Tibial nerve (tissue), 4 donors: ENCODE measurements at regions not wholly inside any gene's neighbourhood (a gene's known extent, or its start where the extent isn't known, plus 50 kb on each side); places are given as distances from the start of the nearest gene placed in this dataset.

ENCODE experiments used
- EP300 ChIP-seq, 2 donors: sonication (generic); formaldehyde crosslinking; IDR thresholded peaks; one replicate each; pipeline ENCODE4 v1.6.1; 2017; ENCODE audit warnings: antibody characterized with exemption in 2 of 2, mild to moderate bottlenecking in 1 of 2
- TF ChIP-seq, protein P1 (sequence below), 5 experiments: fragments of 200-600 bp in 3 of 5; fragments of 450-650 bp in 2 of 5; sonication (generic) in 3 of 5; IDR thresholded peaks; one replicate each; pipeline ENCODE4 v1.5.1; 2016 to 2019; ENCODE audit warnings: antibody characterized with exemption in 5 of 5, mild to moderate bottlenecking in 3 of 5, moderate library complexity in 2 of 5

DNA sequence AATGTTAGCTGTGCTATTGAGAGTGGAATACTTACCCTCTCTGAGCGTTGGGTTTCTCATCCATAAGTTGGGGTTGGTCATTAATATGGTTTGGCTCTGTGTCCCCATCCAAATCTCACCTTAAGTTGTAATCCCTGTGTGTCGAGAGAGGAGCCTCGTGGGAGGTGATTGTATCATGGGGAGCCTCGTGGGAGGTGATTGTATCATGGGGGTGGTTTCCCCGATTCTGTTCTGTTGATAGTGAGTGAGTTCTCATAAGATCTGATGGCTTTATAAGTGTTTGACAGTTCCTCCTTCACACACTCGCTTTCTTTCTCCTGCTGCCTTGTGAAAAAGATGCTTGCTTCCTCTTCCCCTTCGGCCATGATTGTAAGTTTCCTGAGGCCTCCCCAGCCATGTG, 391.1 kb downstream of the FAM133A start:
- TF ChIP-seq EP300 (IDR thresholded peaks at IDR 0.05): no peak
- TF ChIP-seq, protein P1, sequence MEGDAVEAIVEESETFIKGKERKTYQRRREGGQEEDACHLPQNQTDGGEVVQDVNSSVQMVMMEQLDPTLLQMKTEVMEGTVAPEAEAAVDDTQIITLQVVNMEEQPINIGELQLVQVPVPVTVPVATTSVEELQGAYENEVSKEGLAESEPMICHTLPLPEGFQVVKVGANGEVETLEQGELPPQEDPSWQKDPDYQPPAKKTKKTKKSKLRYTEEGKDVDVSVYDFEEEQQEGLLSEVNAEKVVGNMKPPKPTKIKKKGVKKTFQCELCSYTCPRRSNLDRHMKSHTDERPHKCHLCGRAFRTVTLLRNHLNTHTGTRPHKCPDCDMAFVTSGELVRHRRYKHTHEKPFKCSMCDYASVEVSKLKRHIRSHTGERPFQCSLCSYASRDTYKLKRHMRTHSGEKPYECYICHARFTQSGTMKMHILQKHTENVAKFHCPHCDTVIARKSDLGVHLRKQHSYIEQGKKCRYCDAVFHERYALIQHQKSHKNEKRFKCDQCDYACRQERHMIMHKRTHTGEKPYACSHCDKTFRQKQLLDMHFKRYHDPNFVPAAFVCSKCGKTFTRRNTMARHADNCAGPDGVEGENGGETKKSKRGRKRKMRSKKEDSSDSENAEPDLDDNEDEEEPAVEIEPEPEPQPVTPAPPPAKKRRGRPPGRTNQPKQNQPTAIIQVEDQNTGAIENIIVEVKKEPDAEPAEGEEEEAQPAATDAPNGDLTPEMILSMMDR (IDR thresholded peaks at IDR 0.05): no peak
